ENCODE measurements at regions not wholly inside any gene's neighbourhood (a gene's known extent, or its start where the extent isn't known, plus 50 kb on each side); places are given as distances from the start of the nearest gene placed in this dataset.

DNA sequence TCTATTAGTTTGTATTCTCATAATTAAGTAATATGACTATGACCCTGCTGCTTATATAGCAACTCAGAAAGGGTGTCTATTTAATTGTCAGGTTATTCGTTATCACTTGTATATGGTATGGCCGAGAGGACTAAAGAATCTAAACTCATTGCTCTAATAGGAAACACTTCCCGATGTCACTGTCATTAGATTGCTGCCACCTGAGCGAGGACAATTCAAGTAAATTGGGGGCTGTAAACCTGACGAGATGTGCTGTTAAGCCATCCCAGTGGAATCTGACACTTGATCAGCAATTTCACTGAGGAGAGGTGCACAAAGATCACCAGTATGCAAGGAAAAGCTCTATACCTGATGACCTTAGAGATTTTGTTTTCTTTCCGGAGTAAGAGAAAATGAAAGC lies 1319.3 kb downstream of the MAT2B start:
- Mint-ChIP-seq H3K27ac (ENCODE audit: unreplicated experiment) (no peak overlapping the region), H3K4me1 (ENCODE audit: low read depth) (no peaks in the 10 kb centered on the region), H3K4me3 (ENCODE audit: unreplicated experiment) (no peak overlapping the region), H3K27me3 (ENCODE audit: low read depth) (no peaks in the 10 kb centered on the region), H3K36me3 (ENCODE audit: low read depth) (no peaks in the 10 kb centered on the region), H3K9me3 (ENCODE audit: low read depth) (peaks cover 3% of the 10 kb centered on the region)
- no peak for DNase-seq (ENCODE audit: low spot score)
- TF ChIP-seq, protein P1, sequence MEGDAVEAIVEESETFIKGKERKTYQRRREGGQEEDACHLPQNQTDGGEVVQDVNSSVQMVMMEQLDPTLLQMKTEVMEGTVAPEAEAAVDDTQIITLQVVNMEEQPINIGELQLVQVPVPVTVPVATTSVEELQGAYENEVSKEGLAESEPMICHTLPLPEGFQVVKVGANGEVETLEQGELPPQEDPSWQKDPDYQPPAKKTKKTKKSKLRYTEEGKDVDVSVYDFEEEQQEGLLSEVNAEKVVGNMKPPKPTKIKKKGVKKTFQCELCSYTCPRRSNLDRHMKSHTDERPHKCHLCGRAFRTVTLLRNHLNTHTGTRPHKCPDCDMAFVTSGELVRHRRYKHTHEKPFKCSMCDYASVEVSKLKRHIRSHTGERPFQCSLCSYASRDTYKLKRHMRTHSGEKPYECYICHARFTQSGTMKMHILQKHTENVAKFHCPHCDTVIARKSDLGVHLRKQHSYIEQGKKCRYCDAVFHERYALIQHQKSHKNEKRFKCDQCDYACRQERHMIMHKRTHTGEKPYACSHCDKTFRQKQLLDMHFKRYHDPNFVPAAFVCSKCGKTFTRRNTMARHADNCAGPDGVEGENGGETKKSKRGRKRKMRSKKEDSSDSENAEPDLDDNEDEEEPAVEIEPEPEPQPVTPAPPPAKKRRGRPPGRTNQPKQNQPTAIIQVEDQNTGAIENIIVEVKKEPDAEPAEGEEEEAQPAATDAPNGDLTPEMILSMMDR (IDR thresholded peaks at IDR 0.05) = no peak

DNA sequence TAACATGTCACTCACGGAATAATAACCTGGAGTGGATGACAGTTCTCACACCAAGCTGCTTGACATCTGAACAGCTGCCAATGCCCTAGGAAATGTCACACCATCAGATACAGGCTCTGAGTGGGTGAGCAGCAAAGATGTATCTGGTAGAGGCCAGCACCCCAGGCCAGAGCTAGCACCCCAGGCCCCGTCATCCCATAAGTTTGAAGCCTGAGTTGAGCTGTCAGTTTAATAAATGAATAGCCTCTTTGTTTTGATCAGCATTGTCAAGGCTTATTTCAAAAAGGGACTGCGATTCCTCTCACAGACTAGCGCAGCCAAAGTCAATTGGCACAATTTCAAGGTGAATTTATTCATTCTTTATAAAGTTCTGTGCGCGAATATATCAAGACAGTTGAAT lies 1327.1 kb downstream of the MAT2B start:
- DNase-seq (ENCODE audit: low spot score) = no peak
- Mint-ChIP-seq H3K9me3 (ENCODE audit: low read depth) (peaks cover 3% of the 10 kb centered on the region), H3K36me3 (ENCODE audit: low read depth) (no peaks in the 10 kb centered on the region), H3K27me3 (ENCODE audit: low read depth) (no peaks in the 10 kb centered on the region), H3K4me1 (ENCODE audit: low read depth) (no peaks in the 10 kb centered on the region), H3K27ac (ENCODE audit: unreplicated experiment) (no peak overlapping the region), H3K4me3 (ENCODE audit: unreplicated experiment) (no peak overlapping the region)
- TF ChIP-seq, protein P1 (IDR thresholded peaks at IDR 0.05) = no peak

DNA sequence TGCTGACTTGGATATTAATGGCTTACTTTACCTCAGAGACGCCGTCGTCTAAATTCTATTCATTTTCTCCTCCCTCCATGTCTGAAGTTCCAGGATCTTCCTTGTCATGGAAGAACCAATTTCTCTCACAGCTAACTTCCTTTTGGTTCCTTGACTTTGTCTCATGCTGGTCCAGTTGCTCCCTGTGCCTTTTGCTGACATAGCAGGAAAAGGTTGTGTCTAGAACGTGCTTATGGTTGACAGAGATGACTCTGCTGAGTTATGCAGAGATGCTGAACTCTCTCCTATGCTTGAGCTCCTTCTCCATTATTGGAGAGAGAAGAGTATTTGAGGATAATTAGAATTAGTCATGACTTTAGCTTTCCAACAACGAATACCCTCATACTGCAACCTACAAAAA lies 1338.9 kb downstream of the MAT2B start:
- Mint-ChIP-seq H3K4me1 (ENCODE audit: low read depth) (no peaks in the 10 kb centered on the region), H3K4me3 (ENCODE audit: unreplicated experiment) (no peak overlapping the region), H3K27me3 (ENCODE audit: low read depth) (no peaks in the 10 kb centered on the region), H3K9me3 (ENCODE audit: low read depth) (peaks cover 14% of the 10 kb centered on the region), H3K36me3 (ENCODE audit: low read depth) (no peaks in the 10 kb centered on the region), H3K27ac (ENCODE audit: unreplicated experiment) (no peak overlapping the region)
- no peak for DNase-seq (ENCODE audit: low spot score)
- TF ChIP-seq, protein P1 (IDR thresholded peaks at IDR 0.05) = no peak

DNA sequence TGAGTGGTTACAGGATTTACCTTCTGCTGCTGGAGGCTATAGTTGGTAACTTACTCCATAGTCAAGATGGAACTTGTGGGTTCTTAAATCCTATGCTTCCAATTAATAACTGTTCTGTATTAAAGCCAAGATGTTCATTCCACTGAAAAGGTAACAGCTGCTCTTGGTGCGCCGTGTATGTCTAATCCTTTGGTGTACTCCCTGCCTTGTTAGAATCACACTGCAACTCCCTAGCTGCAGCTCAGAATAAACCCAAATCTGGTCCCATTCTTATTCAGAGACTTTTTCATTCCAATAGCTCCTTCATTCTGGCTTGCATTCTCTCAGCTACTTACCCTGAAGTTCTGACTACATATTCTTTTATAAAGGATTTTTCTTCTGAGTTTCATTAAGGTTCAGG lies 1355.5 kb downstream of the MAT2B start:
- H3K9me3 Mint-ChIP-seq (ENCODE audit: low read depth) = peaks cover 2% of the 10 kb centered on the region
- no peak overlapping the region for H3K27ac Mint-ChIP-seq (ENCODE audit: unreplicated experiment)
- H3K27me3 Mint-ChIP-seq (ENCODE audit: low read depth) = no peaks in the 10 kb centered on the region
- H3K36me3 Mint-ChIP-seq (ENCODE audit: low read depth) = no peaks in the 10 kb centered on the region
- no peak for DNase-seq (ENCODE audit: low spot score)
- TF ChIP-seq, protein P1 (IDR thresholded peaks at IDR 0.05) = no peak
- H3K4me3 Mint-ChIP-seq (ENCODE audit: unreplicated experiment) = no peak overlapping the region
- no peaks in the 10 kb centered on the region for H3K4me1 Mint-ChIP-seq (ENCODE audit: low read depth)

DNA sequence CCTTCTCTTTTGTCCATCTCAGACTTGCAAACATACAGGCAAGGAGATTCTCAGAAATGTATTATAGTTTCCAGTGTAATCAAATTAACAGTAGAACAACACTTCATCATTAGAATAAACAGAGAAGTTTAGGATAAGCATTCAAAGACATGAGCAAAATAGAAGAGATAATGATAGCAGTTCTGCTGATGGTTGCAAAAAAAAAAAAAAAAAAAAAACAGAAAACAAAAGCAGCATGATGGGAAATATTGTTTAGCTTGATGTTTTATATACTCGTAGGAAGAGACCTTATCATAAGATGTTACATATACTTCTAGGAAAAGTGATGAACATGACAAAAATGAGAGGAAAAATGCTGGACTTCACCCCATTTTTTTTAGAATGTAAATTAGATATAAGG lies 1356.2 kb downstream of the MAT2B start:
- no peaks in the 10 kb centered on the region for H3K36me3 Mint-ChIP-seq (ENCODE audit: low read depth)
- H3K27me3 Mint-ChIP-seq (ENCODE audit: low read depth) = no peaks in the 10 kb centered on the region
- DNase-seq (ENCODE audit: low spot score) = no peak
- H3K4me3 Mint-ChIP-seq (ENCODE audit: unreplicated experiment) = no peak overlapping the region
- H3K27ac Mint-ChIP-seq (ENCODE audit: unreplicated experiment) = no peak overlapping the region
- no peaks in the 10 kb centered on the region for H3K4me1 Mint-ChIP-seq (ENCODE audit: low read depth)
- TF ChIP-seq, protein P1 (IDR thresholded peaks at IDR 0.05) = no peak
- peaks cover 2% of the 10 kb centered on the region for H3K9me3 Mint-ChIP-seq (ENCODE audit: low read depth)
